ACHN (cell line): ENCODE measurements at regions not wholly inside any gene's neighbourhood (a gene's known extent, or its start where the extent isn't known, plus 50 kb on each side); places are given as distances from the start of the nearest gene placed in this dataset.

Experiments used
- DNase-seq: peaks from one replicate; pipeline ENCODE4 v3.0.0-alpha.2; 2015
- in situ Hi-C: cut with HindIII; loops from 2 replicates; pipeline ENCODE4 v1.10.0; 2017; ENCODE audit warnings: low sequenced_read_pairs, low pct_ligation_motif_present, low pct_unique_long_range_greater_than_20kb

DNA sequence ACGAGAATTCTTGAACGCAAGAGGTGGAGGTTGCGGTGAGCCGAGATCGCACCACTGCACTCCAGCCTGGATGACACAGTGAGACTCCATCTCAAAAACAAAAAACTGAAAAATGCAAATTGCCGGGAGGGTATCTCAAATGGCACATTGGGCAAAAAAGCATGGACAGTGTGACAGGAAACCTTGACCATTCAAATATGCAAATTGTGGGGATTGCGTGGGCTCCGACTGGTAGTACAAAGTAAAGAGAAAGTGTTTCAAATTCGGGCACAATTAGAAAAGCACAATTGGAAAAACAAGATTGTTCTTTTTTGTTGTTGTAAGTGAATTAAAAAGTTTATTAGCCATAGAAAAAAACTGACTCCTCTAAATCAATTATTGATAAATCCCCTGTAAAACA, 56.7 kb upstream of the NUP160 start:
- in situ Hi-C loops: no loop called here
- DNase-seq: no peak

DNA sequence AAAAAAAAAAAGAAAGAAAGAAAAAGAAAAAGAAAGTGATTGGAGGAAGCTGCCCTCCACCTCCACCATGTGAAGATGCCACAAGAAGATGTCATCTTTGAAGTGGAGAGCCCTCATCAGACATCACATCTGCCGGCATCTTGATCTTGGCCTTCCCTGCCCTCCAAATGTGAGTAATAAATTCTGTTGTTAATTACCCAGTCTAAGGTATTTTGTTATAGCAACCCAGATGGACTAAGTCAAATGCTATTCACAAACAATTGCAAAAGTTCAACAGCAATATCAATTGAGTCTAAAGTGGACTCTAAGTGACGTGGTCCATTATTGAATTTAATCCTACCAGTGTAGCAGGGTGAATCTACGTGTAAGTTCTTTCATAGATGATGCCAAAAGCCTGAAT, 55.9 kb upstream of the NUP160 start:
- no peak for DNase-seq
- in situ Hi-C loops: no loop called here

- no peak for DNase-seq
- in situ Hi-C loops: no loop called here
These were observed 51.7 kb upstream of the NUP160 start for GRCh38 chr11:47899801-47900200.
